IMR-90 (cell line): ENCODE measurements at regions not wholly inside any gene's neighbourhood (a gene's known extent, or its start where the extent isn't known, plus 50 kb on each side); places are given as distances from the start of the nearest gene placed in this dataset.

Experiments used
- ATAC-seq: fragments of 200-7000 bp; cut with Tn5 transposase; 2 replicates; pipeline ENCODE4 v1.9.1; 2020; ENCODE audit warnings: low read depth, mild to moderate bottlenecking, moderate library complexity
- BruUV-seq: library from RNA; stranded (reverse); fragments of 400-500 nt; replicated peaks from 2 replicates; lab custom pipeline; 2021; lab: Mats Ljungman, UMichigan
- CTCF ChIA-PET: fragments of 300-600 bp; formaldehyde crosslinking; extraction: SDS; loops from one replicate; lab custom pipeline; 2021; ENCODE audit warnings: antibody characterized with exemption; lab: Yijun Ruan, JAX
- POLR2A ChIA-PET: fragments of 300-600 bp; sonication (Branson Sonifier 250); formaldehyde crosslinking; loops from one replicate; lab custom pipeline; 2022; ENCODE audit warnings: antibody characterized with exemption; ENCODE audit not compliant: unreplicated experiment; lab: Charles Lee
- DNase-seq: peaks from one replicate; pipeline ENCODE4 v3.0.0; 2013
- H2AFZ ChIP-seq: replicated peaks from 2 replicates; pipeline ENCODE3; 2013; ENCODE audit warnings: low read length, mild to moderate bottlenecking; ENCODE audit not compliant: poor library complexity
- H2AK5ac ChIP-seq: 2 replicates; pipeline ENCODE4 v1.6.1; 2013; ENCODE audit warnings: low read depth, low read length, inconsistent platforms
- H2AK9ac ChIP-seq: replicated peaks from 2 replicates; pipeline ENCODE3; 2013; ENCODE audit warnings: mild to moderate bottlenecking, low read depth, low read length, moderate library complexity; ENCODE audit not compliant: poor library complexity
- H2BK120ac ChIP-seq: 2 replicates; pipeline ENCODE4 v1.6.1; 2013; ENCODE audit warnings: low read depth, low read length, inconsistent platforms
- H2BK15ac ChIP-seq: 3 replicates; pipeline ENCODE4 v1.6.1; 2013; ENCODE audit warnings: low read depth, low read length, inconsistent platforms
- H2BK20ac ChIP-seq: 2 replicates; pipeline ENCODE4 v1.6.1; 2013; ENCODE audit warnings: low read depth, mild to moderate bottlenecking, inconsistent platforms, low read length, moderate library complexity
- H2BK5ac ChIP-seq: 2 replicates; pipeline ENCODE4 v1.6.1; 2013; ENCODE audit warnings: mild to moderate bottlenecking, low read depth, low read length, inconsistent platforms; ENCODE audit not compliant: poor library complexity, severe bottlenecking
- H3K14ac ChIP-seq: replicated peaks from 2 replicates; pipeline ENCODE4 v1.6.1; 2013; ENCODE audit warnings: low read depth, low read length, inconsistent platforms
- H3K18ac ChIP-seq: 2 replicates; pipeline ENCODE4 v1.6.1; 2013; ENCODE audit warnings: low read depth, low read length, control low read depth
- H3K23ac ChIP-seq: 2 replicates; pipeline ENCODE4 v1.6.1; 2013; ENCODE audit warnings: low read depth, low read length, inconsistent platforms
- H3K27ac ChIP-seq: 2 replicates; pipeline ENCODE4 v1.5.1; 2013; ENCODE audit warnings: mild to moderate bottlenecking, control low read depth, low read length; ENCODE audit not compliant: insufficient read depth
- H3K27me3 ChIP-seq: 2 replicates; pipeline ENCODE4 v1.6.1; 2013; ENCODE audit warnings: low read length; ENCODE audit not compliant: control insufficient read depth, insufficient read depth
- H3K36me3 ChIP-seq: 2 replicates; pipeline ENCODE4 v1.6.1; 2013; ENCODE audit warnings: low read length, mixed read lengths; ENCODE audit not compliant: control insufficient read depth, insufficient read depth
- H3K4ac ChIP-seq: 2 replicates; pipeline ENCODE4 v1.6.1; 2013; ENCODE audit warnings: low read depth, low read length, inconsistent platforms
- H3K4me1 ChIP-seq: 2 replicates; pipeline ENCODE4 v1.6.1; 2013; ENCODE audit warnings: low read length, mixed read lengths; ENCODE audit not compliant: control insufficient read depth, insufficient read depth
- H3K4me2 ChIP-seq: 2 replicates; pipeline ENCODE4 v1.6.1; 2013; ENCODE audit warnings: low read depth, mild to moderate bottlenecking, control low read depth, low read length, moderate library complexity
- H3K4me3 ChIP-seq: 2 replicates; pipeline ENCODE4 v1.5.1; 2013; ENCODE audit warnings: low read depth, mild to moderate bottlenecking, control low read depth, low read length, moderate library complexity; ENCODE audit not compliant: insufficient read depth
- H3K56ac ChIP-seq: 2 replicates; pipeline ENCODE4 v1.6.1; 2013; ENCODE audit warnings: low read length, inconsistent platforms; ENCODE audit not compliant: insufficient read depth; ENCODE audit errors: extremely low read depth
- H3K79me1 ChIP-seq, 2 experiments: 2 replicates each; pipeline ENCODE4 v1.6.1; 2013; ENCODE audit warnings: low read length in 2 of 2, inconsistent platforms in 1 of 2, low read depth in 1 of 2
- H3K9ac ChIP-seq: 2 replicates; pipeline ENCODE4 v1.6.1; 2013; ENCODE audit warnings: low read depth, low read length, control low read depth
- H3K9me1 ChIP-seq: 2 replicates; pipeline ENCODE4 v1.6.1; 2013; ENCODE audit warnings: low read length, inconsistent platforms; ENCODE audit not compliant: insufficient read depth
- H3K9me3 ChIP-seq: 2 replicates; pipeline ENCODE4 v1.6.1; 2013; ENCODE audit warnings: low read length; ENCODE audit not compliant: control insufficient read depth, insufficient read depth
- H4K20me1 ChIP-seq: 2 replicates; pipeline ENCODE4 v1.6.1; 2013; ENCODE audit warnings: low read length, inconsistent platforms; ENCODE audit not compliant: insufficient read depth
- H4K5ac ChIP-seq: 2 replicates; pipeline ENCODE4 v1.6.1; 2013; ENCODE audit warnings: mild to moderate bottlenecking, low read depth, low read length, control low read depth
- H4K8ac ChIP-seq, 2 experiments: 2 replicates each; pipeline ENCODE4 v1.6.1; 2013; ENCODE audit warnings: low read depth in 2 of 2, low read length in 2 of 2, control low read depth in 1 of 2, inconsistent platforms in 1 of 2
- H4K91ac ChIP-seq: 2 replicates; pipeline ENCODE4 v1.6.1; 2013; ENCODE audit warnings: low read depth, low read length, inconsistent platforms; ENCODE audit not compliant: insufficient read depth
- BHLHE40 ChIP-seq: fragments of 150-350 bp; IDR thresholded peaks from 2 replicates; pipeline ENCODE4 v1.6.1; 2016; ENCODE audit warnings: mild to moderate bottlenecking, low read depth, low read length
- CEBPB ChIP-seq: IDR thresholded peaks from 2 replicates; pipeline ENCODE4 v1.6.1; 2012; ENCODE audit warnings: low read depth, low read length, improper control_type of control experiment
- CHD1 ChIP-seq: IDR thresholded peaks from 2 replicates; pipeline ENCODE4 v1.6.1; 2012; ENCODE audit warnings: low read depth, low read length, improper control_type of control experiment
- FOS ChIP-seq: fragments of 150-350 bp; IDR thresholded peaks from 2 replicates; pipeline ENCODE4 v1.6.1; 2016; ENCODE audit warnings: low read depth, low read length
- MAFK ChIP-seq: IDR thresholded peaks from 2 replicates; pipeline ENCODE4 v1.6.1; 2012; ENCODE audit warnings: low read depth, low read length, improper control_type of control experiment
- MAZ ChIP-seq: IDR thresholded peaks from 2 replicates; pipeline ENCODE4 v1.6.1; 2012; ENCODE audit warnings: low read depth, mild to moderate bottlenecking, low read length, improper control_type of control experiment, moderate library complexity, borderline replicate concordance
- MXI1 ChIP-seq: IDR thresholded peaks from 2 replicates; pipeline ENCODE4 v1.6.1; 2012; ENCODE audit warnings: low read depth, mild to moderate bottlenecking, low read length, moderate library complexity, borderline replicate concordance
- NFE2L2 ChIP-seq: fragments of 150-350 bp; IDR thresholded peaks from 2 replicates; pipeline ENCODE4 v1.6.1; 2016; ENCODE audit warnings: low read depth, mild to moderate bottlenecking, low read length
- POLR2A ChIP-seq: IDR thresholded peaks from 2 replicates; pipeline ENCODE4 v1.6.1; 2012; ENCODE audit warnings: mild to moderate bottlenecking, low read depth, low read length
- RAD21 ChIP-seq: IDR thresholded peaks from 2 replicates; pipeline ENCODE4 v1.6.1; 2012; ENCODE audit warnings: low read length, improper control_type of control experiment
- RCOR1 ChIP-seq: IDR thresholded peaks from 2 replicates; pipeline ENCODE4 v1.6.1; 2012; ENCODE audit warnings: mild to moderate bottlenecking, low read length, improper control_type of control experiment; ENCODE audit not compliant: insufficient replicate concordance
- RFX5 ChIP-seq: IDR thresholded peaks from 2 replicates; pipeline ENCODE4 v1.8.0; 2012; ENCODE audit warnings: low read depth, mild to moderate bottlenecking, low read length, moderate library complexity
- SMC3 ChIP-seq: fragments of 150-350 bp; IDR thresholded peaks from 2 replicates; pipeline ENCODE4 v1.6.1; 2016; ENCODE audit warnings: low read depth, mild to moderate bottlenecking, antibody characterized with exemption, low read length, moderate library complexity
- WGBS, 2 experiments: methylation state at CpG; one replicate each; pipeline versions ENCODE4 v1.1.5 to v1.1.7; 2013; ENCODE audit warnings: missing lambda C conversion rate in 2 of 2; ENCODE audit not compliant: insufficient read length in 1 of 2; ENCODE audit errors: extremely low coverage in 2 of 2; 5-methylcytosine and 5-hydroxymethylcytosine counted together
- dilution Hi-C: fragments of 300-500 bp; cut with HindIII; formaldehyde crosslinking; loops from one replicate; pipeline ENCODE4 v1.14.3; 2018; ENCODE audit warnings: low sequenced_read_pairs; ENCODE audit not compliant: unreplicated experiment
- in situ Hi-C: fragments of 300-500 bp; cut with MboI; formaldehyde crosslinking; loops from 3 replicates; pipeline ENCODE4 v1.14.3; 2019; ENCODE audit warnings: low sequenced_read_pairs, inconsistent platforms, mixed read lengths
- intact Hi-C: fragments of 100-400 bp; cut with micrococcal nuclease; formaldehyde crosslinking; loops from 2 replicates; pipeline ENCODE4 v1.10.0; 2022
- TF ChIP-seq, protein P1 (sequence below): fragments of 150-350 bp; IDR thresholded peaks from 2 replicates; pipeline ENCODE4 v1.6.1; 2017; ENCODE audit warnings: mild to moderate bottlenecking, antibody characterized with exemption, low read length, low read depth
- TF ChIP-seq, protein P2 (sequence below): conservative IDR thresholded peaks from 2 replicates; pipeline ENCODE4 v1.5.1; 2012; ENCODE audit warnings: mild to moderate bottlenecking, low read depth, low read length, improper control_type of control experiment
- TF ChIP-seq, protein P3 (sequence below): fragments of 150-350 bp; IDR thresholded peaks from 2 replicates; pipeline ENCODE4 v1.6.1; 2016; ENCODE audit warnings: low read depth, mild to moderate bottlenecking, low read length, moderate library complexity, borderline replicate concordance

DNA sequence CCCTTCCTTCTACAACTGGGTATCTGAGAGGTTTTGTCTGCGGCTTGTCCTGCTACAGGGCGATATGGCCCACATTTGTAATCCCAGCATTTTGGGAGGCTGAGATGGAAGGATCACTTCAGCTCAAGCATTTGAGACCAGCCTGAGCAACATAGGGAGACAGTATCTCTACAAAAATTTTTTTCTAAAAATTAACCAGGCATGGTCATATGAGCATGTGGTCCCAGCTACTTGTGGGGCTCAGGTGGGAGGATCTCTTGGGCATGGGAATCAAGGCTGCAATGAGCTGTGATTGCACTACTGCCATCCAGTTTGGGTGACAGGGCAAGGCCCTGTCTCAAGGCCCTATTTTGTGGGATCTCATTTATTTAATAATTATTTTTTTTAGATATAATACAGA is 420.6 kb upstream of the PABPC4L start:
- H2AK9ac ChIP-seq, result no peak overlapping the region
- dilution Hi-C loops, result no loop called here
- CTCF ChIA-PET, result no interaction called here
- DNase-seq (no peak), ATAC-seq (no peak)
- no peaks in the 10 kb centered on the region for H3K79me1 ChIP-seq
- H3K9ac ChIP-seq, result no peak overlapping the region
- no peaks in the 10 kb centered on the region for H4K20me1 ChIP-seq
- no peak overlapping the region for H2AK5ac ChIP-seq
- no peak overlapping the region for H2BK20ac ChIP-seq
- no peak overlapping the region for H3K23ac ChIP-seq
- H3K14ac ChIP-seq, result no peak overlapping the region
- no peaks in the 10 kb centered on the region for H3K9me1 ChIP-seq
- no peak overlapping the region for H2AFZ ChIP-seq
- no peak overlapping the region for H4K5ac ChIP-seq
- no peak overlapping the region for H3K4me2 ChIP-seq
- H3K4ac ChIP-seq, result no peak overlapping the region
- no peak overlapping the region for H2BK120ac ChIP-seq
- no peak overlapping the region for H3K4me3 ChIP-seq
- no peaks in the 10 kb centered on the region for H3K4me1 ChIP-seq
- no peak overlapping the region for H2BK5ac ChIP-seq
- no peak overlapping the region for H3K27ac ChIP-seq
- intact Hi-C loops, result no loop called here
- H2BK15ac ChIP-seq, result no peak overlapping the region
- no peaks in the 10 kb centered on the region for H3K27me3 ChIP-seq
- no peak overlapping the region for H4K91ac ChIP-seq
- no peak overlapping the region for H3K18ac ChIP-seq
- no peaks in the 10 kb centered on the region for H3K36me3 ChIP-seq
- in situ Hi-C loops, result no loop called here
- BruUV-seq, result no TSS peak
- no CpG with 5 or more reads among the region's 2 CpGs for WGBS, 2 experiments
- no peak overlapping the region for H3K56ac ChIP-seq
- TF ChIP-seq SMC3 (no peak), RCOR1 (no peak), BHLHE40 (no peak), MAFK (no peak), CHD1 (no peak), MXI1 (no peak), FOS (no peak), RFX5 (no peak), MAZ (no peak), CEBPB (no peak), RAD21 (no peak), NFE2L2 (no peak), POLR2A (no peak)
- TF ChIP-seq, protein P1, sequence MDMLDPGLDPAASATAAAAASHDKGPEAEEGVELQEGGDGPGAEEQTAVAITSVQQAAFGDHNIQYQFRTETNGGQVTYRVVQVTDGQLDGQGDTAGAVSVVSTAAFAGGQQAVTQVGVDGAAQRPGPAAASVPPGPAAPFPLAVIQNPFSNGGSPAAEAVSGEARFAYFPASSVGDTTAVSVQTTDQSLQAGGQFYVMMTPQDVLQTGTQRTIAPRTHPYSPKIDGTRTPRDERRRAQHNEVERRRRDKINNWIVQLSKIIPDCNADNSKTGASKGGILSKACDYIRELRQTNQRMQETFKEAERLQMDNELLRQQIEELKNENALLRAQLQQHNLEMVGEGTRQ, result no peak
- TF ChIP-seq, protein P2, sequence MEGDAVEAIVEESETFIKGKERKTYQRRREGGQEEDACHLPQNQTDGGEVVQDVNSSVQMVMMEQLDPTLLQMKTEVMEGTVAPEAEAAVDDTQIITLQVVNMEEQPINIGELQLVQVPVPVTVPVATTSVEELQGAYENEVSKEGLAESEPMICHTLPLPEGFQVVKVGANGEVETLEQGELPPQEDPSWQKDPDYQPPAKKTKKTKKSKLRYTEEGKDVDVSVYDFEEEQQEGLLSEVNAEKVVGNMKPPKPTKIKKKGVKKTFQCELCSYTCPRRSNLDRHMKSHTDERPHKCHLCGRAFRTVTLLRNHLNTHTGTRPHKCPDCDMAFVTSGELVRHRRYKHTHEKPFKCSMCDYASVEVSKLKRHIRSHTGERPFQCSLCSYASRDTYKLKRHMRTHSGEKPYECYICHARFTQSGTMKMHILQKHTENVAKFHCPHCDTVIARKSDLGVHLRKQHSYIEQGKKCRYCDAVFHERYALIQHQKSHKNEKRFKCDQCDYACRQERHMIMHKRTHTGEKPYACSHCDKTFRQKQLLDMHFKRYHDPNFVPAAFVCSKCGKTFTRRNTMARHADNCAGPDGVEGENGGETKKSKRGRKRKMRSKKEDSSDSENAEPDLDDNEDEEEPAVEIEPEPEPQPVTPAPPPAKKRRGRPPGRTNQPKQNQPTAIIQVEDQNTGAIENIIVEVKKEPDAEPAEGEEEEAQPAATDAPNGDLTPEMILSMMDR, result no peak
- TF ChIP-seq, protein P3, sequence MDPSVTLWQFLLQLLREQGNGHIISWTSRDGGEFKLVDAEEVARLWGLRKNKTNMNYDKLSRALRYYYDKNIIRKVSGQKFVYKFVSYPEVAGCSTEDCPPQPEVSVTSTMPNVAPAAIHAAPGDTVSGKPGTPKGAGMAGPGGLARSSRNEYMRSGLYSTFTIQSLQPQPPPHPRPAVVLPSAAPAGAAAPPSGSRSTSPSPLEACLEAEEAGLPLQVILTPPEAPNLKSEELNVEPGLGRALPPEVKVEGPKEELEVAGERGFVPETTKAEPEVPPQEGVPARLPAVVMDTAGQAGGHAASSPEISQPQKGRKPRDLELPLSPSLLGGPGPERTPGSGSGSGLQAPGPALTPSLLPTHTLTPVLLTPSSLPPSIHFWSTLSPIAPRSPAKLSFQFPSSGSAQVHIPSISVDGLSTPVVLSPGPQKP, result no peak
- POLR2A ChIA-PET, result no interaction called here
- no peaks in the 10 kb centered on the region; the same call in 1 of the 2 replicates for H3K9me3 ChIP-seq
- H4K8ac ChIP-seq, result no peak overlapping the region
